Vagina (tissue), 2 donors: ENCODE measurements at regions not wholly inside any gene's neighbourhood (a gene's known extent, or its start where the extent isn't known, plus 50 kb on each side); places are given as distances from the start of the nearest gene placed in this dataset.

Experiments used
- CTCF ChIP-seq, 3 experiments: fragments of 450-650 bp in 2 of 3; fragments of 200-600 bp in 1 of 3; sonication (generic) in 1 of 3; IDR thresholded peaks; one replicate each; pipeline ENCODE4 v1.5.1; 2017 to 2019; ENCODE audit warnings: antibody characterized with exemption in 3 of 3, mild to moderate bottlenecking in 2 of 3, moderate library complexity in 2 of 3
- POLR2A ChIP-seq, 2 donors: fragments of 450-650 bp; IDR thresholded peaks; one replicate each; pipeline ENCODE4 v1.6.1; 2017; ENCODE audit warnings: antibody characterized with exemption in 2 of 2, mild to moderate bottlenecking in 2 of 2, moderate library complexity in 2 of 2
- POLR2AphosphoS5 ChIP-seq, 2 donors: sonication (generic); formaldehyde crosslinking; IDR thresholded peaks; one replicate each; pipeline ENCODE4 v1.9.0; 2017; ENCODE audit warnings: antibody characterized with exemption in 2 of 2, mild to moderate bottlenecking in 2 of 2, low read depth in 1 of 2; ENCODE audit not compliant: insufficient read depth in 1 of 2

GRCh38 chr15:80334521-80334920 is 69.7 kb upstream of the ARNT2 start:
- no peak for TF ChIP-seq CTCF (IDR thresholded peaks at IDR 0.05)
- TF ChIP-seq POLR2A (IDR thresholded peaks at IDR 0.05), result no peak
- no peak for TF ChIP-seq POLR2AphosphoS5 (IDR thresholded peaks at IDR 0.05; ENCODE audit: insufficient read depth in 1 of 2, low read depth in 1 of 2)
